ENCODE measurements at regions not wholly inside any gene's neighbourhood (a gene's known extent, or its start where the extent isn't known, plus 50 kb on each side); places are given as distances from the start of the nearest gene placed in this dataset.

- TF ChIP-seq CEBPB (IDR thresholded peaks at IDR 0.05) (no peak), NFIC (IDR thresholded peaks at IDR 0.05) (no peak), TAF1 (IDR thresholded peaks at IDR 0.05; ENCODE audit: low read depth) (no peak), YY1 (IDR thresholded peaks at IDR 0.05; ENCODE audit: low read depth) (no peak), ZBTB7A (IDR thresholded peaks at IDR 0.05; ENCODE audit: low read depth) (no peak), EGR1 (IDR thresholded peaks at IDR 0.05) (no peak)
- TF ChIP-seq, protein P1, sequence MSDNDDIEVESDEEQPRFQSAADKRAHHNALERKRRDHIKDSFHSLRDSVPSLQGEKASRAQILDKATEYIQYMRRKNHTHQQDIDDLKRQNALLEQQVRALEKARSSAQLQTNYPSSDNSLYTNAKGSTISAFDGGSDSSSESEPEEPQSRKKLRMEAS (IDR thresholded peaks at IDR 0.05), result no peak
- TF ChIP-seq, protein P2, sequence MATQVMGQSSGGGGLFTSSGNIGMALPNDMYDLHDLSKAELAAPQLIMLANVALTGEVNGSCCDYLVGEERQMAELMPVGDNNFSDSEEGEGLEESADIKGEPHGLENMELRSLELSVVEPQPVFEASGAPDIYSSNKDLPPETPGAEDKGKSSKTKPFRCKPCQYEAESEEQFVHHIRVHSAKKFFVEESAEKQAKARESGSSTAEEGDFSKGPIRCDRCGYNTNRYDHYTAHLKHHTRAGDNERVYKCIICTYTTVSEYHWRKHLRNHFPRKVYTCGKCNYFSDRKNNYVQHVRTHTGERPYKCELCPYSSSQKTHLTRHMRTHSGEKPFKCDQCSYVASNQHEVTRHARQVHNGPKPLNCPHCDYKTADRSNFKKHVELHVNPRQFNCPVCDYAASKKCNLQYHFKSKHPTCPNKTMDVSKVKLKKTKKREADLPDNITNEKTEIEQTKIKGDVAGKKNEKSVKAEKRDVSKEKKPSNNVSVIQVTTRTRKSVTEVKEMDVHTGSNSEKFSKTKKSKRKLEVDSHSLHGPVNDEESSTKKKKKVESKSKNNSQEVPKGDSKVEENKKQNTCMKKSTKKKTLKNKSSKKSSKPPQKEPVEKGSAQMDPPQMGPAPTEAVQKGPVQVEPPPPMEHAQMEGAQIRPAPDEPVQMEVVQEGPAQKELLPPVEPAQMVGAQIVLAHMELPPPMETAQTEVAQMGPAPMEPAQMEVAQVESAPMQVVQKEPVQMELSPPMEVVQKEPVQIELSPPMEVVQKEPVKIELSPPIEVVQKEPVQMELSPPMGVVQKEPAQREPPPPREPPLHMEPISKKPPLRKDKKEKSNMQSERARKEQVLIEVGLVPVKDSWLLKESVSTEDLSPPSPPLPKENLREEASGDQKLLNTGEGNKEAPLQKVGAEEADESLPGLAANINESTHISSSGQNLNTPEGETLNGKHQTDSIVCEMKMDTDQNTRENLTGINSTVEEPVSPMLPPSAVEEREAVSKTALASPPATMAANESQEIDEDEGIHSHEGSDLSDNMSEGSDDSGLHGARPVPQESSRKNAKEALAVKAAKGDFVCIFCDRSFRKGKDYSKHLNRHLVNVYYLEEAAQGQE (IDR thresholded peaks at IDR 0.05; ENCODE audit: low read depth), result no peak
- TF ChIP-seq, protein P3, sequence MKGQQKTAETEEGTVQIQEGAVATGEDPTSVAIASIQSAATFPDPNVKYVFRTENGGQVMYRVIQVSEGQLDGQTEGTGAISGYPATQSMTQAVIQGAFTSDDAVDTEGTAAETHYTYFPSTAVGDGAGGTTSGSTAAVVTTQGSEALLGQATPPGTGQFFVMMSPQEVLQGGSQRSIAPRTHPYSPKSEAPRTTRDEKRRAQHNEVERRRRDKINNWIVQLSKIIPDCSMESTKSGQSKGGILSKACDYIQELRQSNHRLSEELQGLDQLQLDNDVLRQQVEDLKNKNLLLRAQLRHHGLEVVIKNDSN (IDR thresholded peaks at IDR 0.05), result no peak
Measured at GRCh38 chr7:156503196-156503595, 137.4 kb upstream of the RNF32 start.

DNA sequence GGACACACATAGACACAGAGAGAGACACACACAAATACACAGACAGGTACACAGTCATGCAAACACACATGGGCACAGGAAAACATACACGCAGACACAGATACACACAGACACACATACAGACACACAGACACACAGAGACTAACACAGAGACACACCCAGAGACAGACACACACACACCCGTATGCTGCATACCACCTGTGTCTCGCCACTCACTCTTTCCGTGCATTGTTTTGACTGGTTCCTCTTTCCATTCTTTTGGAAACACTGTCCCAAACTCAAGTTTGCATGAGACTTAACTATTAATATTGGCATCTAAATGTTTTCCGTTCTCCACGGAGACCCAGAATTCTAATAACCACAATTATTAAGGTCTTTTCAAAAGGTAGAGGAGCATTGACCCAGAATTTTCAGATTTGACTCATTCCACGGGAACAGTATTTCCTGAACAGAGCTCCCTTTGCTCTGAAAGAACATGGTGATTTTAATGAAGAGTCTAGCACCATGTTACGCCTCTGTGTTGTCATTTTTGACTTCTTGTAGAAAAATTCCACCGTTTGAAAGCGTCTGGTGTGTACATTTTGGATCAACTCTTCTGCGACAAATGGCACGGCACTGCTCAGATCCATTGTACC lies 141.2 kb upstream of the RNF32 start:
- TF ChIP-seq EP300 (IDR thresholded peaks at IDR 0.05; ENCODE audit: borderline replicate concordance) (no peak), RAD21 (IDR thresholded peaks at IDR 0.05; ENCODE audit: low read depth) (no peak), TEAD4 (IDR thresholded peaks at IDR 0.05) (no peak), EGR1 (IDR thresholded peaks at IDR 0.05) (no peak), TCF12 (IDR thresholded peaks at IDR 0.05; ENCODE audit: low read depth) (no peak), ZBTB7A (IDR thresholded peaks at IDR 0.05; ENCODE audit: low read depth) (no peak), YY1 (IDR thresholded peaks at IDR 0.05; ENCODE audit: low read depth) (no peak), CREB1 (IDR thresholded peaks at IDR 0.05; ENCODE audit: low read depth) (no peak), FOXM1 (IDR thresholded peaks at IDR 0.05; ENCODE audit: borderline replicate concordance, low read depth) (no peak), NFIC (IDR thresholded peaks at IDR 0.05) (no peak), TAF1 (IDR thresholded peaks at IDR 0.05; ENCODE audit: low read depth) (no peak), CEBPB (IDR thresholded peaks at IDR 0.05) (no peak)
- TF ChIP-seq, protein P2 (IDR thresholded peaks at IDR 0.05; ENCODE audit: low read depth), result no peak
- TF ChIP-seq, protein P1 (IDR thresholded peaks at IDR 0.05), result no peak
- TF ChIP-seq, protein P3 (IDR thresholded peaks at IDR 0.05), result no peak

GRCh38 chr7:156497776-156498509 lies 142.6 kb upstream of the RNF32 start:
- TF ChIP-seq EGR1 (IDR thresholded peaks at IDR 0.05) (no peak), TCF12 (IDR thresholded peaks at IDR 0.05; ENCODE audit: low read depth) (no peak), RAD21 (IDR thresholded peaks at IDR 0.05; ENCODE audit: low read depth) (no peak), TEAD4 (IDR thresholded peaks at IDR 0.05) (no peak), EP300 (IDR thresholded peaks at IDR 0.05; ENCODE audit: borderline replicate concordance) (no peak), YY1 (IDR thresholded peaks at IDR 0.05; ENCODE audit: low read depth) (no peak), ZBTB7A (IDR thresholded peaks at IDR 0.05; ENCODE audit: low read depth) (no peak), FOXM1 (IDR thresholded peaks at IDR 0.05; ENCODE audit: borderline replicate concordance, low read depth) (no peak), TAF1 (IDR thresholded peaks at IDR 0.05; ENCODE audit: low read depth) (no peak), CEBPB (IDR thresholded peaks at IDR 0.05) (no peak), CREB1 (IDR thresholded peaks at IDR 0.05; ENCODE audit: low read depth) (no peak), NFIC (IDR thresholded peaks at IDR 0.05) (no peak)
- TF ChIP-seq, protein P1 (IDR thresholded peaks at IDR 0.05), result no peak
- TF ChIP-seq, protein P2 (IDR thresholded peaks at IDR 0.05; ENCODE audit: low read depth), result no peak
- TF ChIP-seq, protein P3 (IDR thresholded peaks at IDR 0.05), result no peak

Measured in Ishikawa (cell line).